HEK293T (cell line): ENCODE measurements at regions not wholly inside any gene's neighbourhood (a gene's known extent, or its start where the extent isn't known, plus 50 kb on each side); places are given as distances from the start of the nearest gene placed in this dataset.
"Not testable (repeated sequence)": the region's sequence is repeated elsewhere in the genome, so short reads cannot be mapped to it uniquely, and the experiment has no call there.

ENCODE experiments used
- BHLHE40 ChIP-seq: fragments of 450-650 bp; IDR thresholded peaks from 2 replicates; pipeline ENCODE4 v1.6.1; 2016; ENCODE audit warnings: mild to moderate bottlenecking, moderate library complexity, borderline replicate concordance
- FOXK2 ChIP-seq: fragments of 450-650 bp; IDR thresholded peaks from 2 replicates; pipeline ENCODE4 v1.6.1; 2016; ENCODE audit warnings: mild to moderate bottlenecking
- FOXM1 ChIP-seq: fragments of 450-650 bp; IDR thresholded peaks from 2 replicates; pipeline ENCODE4 v1.6.1; 2017; ENCODE audit warnings: mild to moderate bottlenecking, borderline replicate concordance
- LEF1 ChIP-seq: fragments of 450-650 bp; IDR thresholded peaks from 2 replicates; pipeline ENCODE4 v1.6.1; 2017; ENCODE audit warnings: mild to moderate bottlenecking, borderline replicate concordance
- PKNOX1 ChIP-seq: fragments of 450-650 bp; IDR thresholded peaks from 2 replicates; pipeline ENCODE4 v1.6.1; 2016
- SP1 ChIP-seq: fragments of 450-650 bp; IDR thresholded peaks from 2 replicates; pipeline ENCODE4 v1.6.1; 2017

DNA sequence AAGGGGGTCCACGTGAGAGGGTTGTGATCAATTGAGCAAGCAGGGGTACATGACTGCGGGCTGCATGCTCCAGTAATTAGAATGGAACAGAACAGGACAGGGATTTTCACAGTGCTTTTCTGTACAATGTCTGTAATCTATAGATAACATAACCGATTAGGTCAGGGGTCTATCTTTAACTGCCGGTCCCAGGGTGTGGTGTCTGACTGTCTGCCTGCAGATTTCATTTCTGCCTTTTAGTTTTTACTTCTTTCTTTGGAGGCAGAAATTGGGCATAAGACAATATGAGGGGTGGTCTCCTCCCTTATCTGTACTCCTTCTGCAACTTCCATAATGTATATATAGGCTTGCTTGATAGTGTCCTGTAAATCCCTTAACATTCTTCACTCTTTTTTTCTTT is 75.0 kb upstream of the WAC start:
- TF ChIP-seq BHLHE40, LEF1, SP1, FOXK2, PKNOX1, FOXM1: not testable (repeated sequence)
